Peyer's patch (tissue), 4 donors: ENCODE measurements at regions not wholly inside any gene's neighbourhood (a gene's known extent, or its start where the extent isn't known, plus 50 kb on each side); places are given as distances from the start of the nearest gene placed in this dataset.

Experiments
- DNase-seq, 3 donors: peaks; one replicate each; pipeline ENCODE4 v3.0.0-alpha.2; 2017 to 2019
- H3K27ac ChIP-seq, 4 donors: fragments of 200-600 bp; sonication (generic); one replicate each; pipeline ENCODE4 v1.5.1; 2016 to 2019
- H3K27me3 ChIP-seq, 2 donors: fragments of 200-600 bp; sonication (generic); one replicate each; pipeline ENCODE4 v1.5.1; 2019
- H3K36me3 ChIP-seq, 3 donors: fragments of 200-600 bp; sonication (generic); one replicate each; pipeline ENCODE4 v1.5.1; 2016 to 2019
- H3K4me1 ChIP-seq, 4 donors: fragments of 200-600 bp; sonication (generic); one replicate each; pipeline ENCODE4 v1.5.1; 2016 to 2019
- H3K4me3 ChIP-seq, 4 donors: fragments of 200-600 bp; sonication (generic); 1 replicate in 3 of 4; 2 replicates in 1 of 4; pipeline ENCODE4 v1.5.1; 2016 to 2019; ENCODE audit warnings: mild to moderate bottlenecking in 1 of 4
- H3K9me3 ChIP-seq, 4 donors: fragments of 200-600 bp; sonication (generic); one replicate each; pipeline ENCODE4 v1.5.1; 2016 to 2019; ENCODE audit warnings: mild to moderate bottlenecking in 1 of 4
- CTCF ChIP-seq, 6 experiments: fragments of 450-650 bp in 4 of 6; fragments of 200-600 bp in 2 of 6; sonication (generic) in 1 of 6; IDR thresholded peaks; one replicate each; pipeline ENCODE4 v1.5.1; 2017 to 2019; ENCODE audit warnings: antibody characterized with exemption in 6 of 6, mild to moderate bottlenecking in 3 of 6, moderate library complexity in 1 of 6
- POLR2A ChIP-seq, 2 donors: fragments of 450-650 bp; IDR thresholded peaks; one replicate each; pipeline ENCODE4 v1.5.1; 2017; ENCODE audit warnings: antibody characterized with exemption in 2 of 2, mild to moderate bottlenecking in 2 of 2, moderate library complexity in 2 of 2

- no peak for DNase-seq
These were observed 98.4 kb upstream of the IL15 start for GRCh38 chr4:141538001-141538400.

GRCh38 chr4:141540643-141541042 is 95.7 kb upstream of the IL15 start:
- Histone ChIP-seq H3K4me1 (no peaks in the 10 kb centered on the region), H3K27me3 (no peaks in the 10 kb centered on the region), H3K4me3 (no peak overlapping the region), H3K27ac (no peak overlapping the region), H3K9me3 (peaks cover 0 to 9% (median 0%) of the 10 kb centered on the region in 4 donors), H3K36me3 (no peaks in the 10 kb centered on the region)
- no peak for TF ChIP-seq POLR2A (IDR thresholded peaks at IDR 0.05)
- TF ChIP-seq CTCF (IDR thresholded peaks at IDR 0.05), result no peak
- no peak for DNase-seq

More at GRCh38 chr4:141538001-141538400, 98.4 kb upstream of the IL15 start:
- no peak for TF ChIP-seq CTCF (IDR thresholded peaks at IDR 0.05)
- no peak for TF ChIP-seq POLR2A (IDR thresholded peaks at IDR 0.05)
- Histone ChIP-seq H3K36me3 (no peaks in the 10 kb centered on the region), H3K4me3 (no peak overlapping the region), H3K9me3 (peaks cover 0 to 9% (median 0%) of the 10 kb centered on the region in 4 donors), H3K27ac (no peak overlapping the region), H3K27me3 (no peaks in the 10 kb centered on the region), H3K4me1 (no peaks in the 10 kb centered on the region)

GRCh38 chr4:141541851-141542250 is 94.5 kb upstream of the IL15 start:
- no peaks in the 10 kb centered on the region for H3K27me3 ChIP-seq
- H3K4me3 ChIP-seq, result no peak overlapping the region
- H3K27ac ChIP-seq, result no peak overlapping the region
- DNase-seq, result no peak
- H3K4me1 ChIP-seq, result no peaks in the 10 kb centered on the region
- peaks cover 0 to 9% (median 0%) of the 10 kb centered on the region in 4 donors for H3K9me3 ChIP-seq
- H3K36me3 ChIP-seq, result no peaks in the 10 kb centered on the region
- TF ChIP-seq CTCF (IDR thresholded peaks at IDR 0.05) (no peak), POLR2A (IDR thresholded peaks at IDR 0.05) (no peak)

- Histone ChIP-seq H3K4me1 (no peaks in the 10 kb centered on the region), H3K27ac (no peak overlapping the region), H3K9me3 (peaks cover 0 to 2% (median 0%) of the 10 kb centered on the region in 4 donors), H3K27me3 (no peaks in the 10 kb centered on the region), H3K4me3 (no peak overlapping the region), H3K36me3 (no peaks in the 10 kb centered on the region)
- DNase-seq, result no peak
- TF ChIP-seq POLR2A (IDR thresholded peaks at IDR 0.05) (no peak), CTCF (IDR thresholded peaks at IDR 0.05) (no peak)
These were observed 93.2 kb upstream of the IL15 start for GRCh38 chr4:141543176-141543575.

GRCh38 chr4:141543706-141544105 is 92.7 kb upstream of the IL15 start:
- Histone ChIP-seq H3K4me3 (no peak overlapping the region), H3K27ac (no peak overlapping the region), H3K27me3 (no peaks in the 10 kb centered on the region), H3K4me1 (no peaks in the 10 kb centered on the region), H3K9me3 (no peaks in the 10 kb centered on the region), H3K36me3 (no peaks in the 10 kb centered on the region)
- TF ChIP-seq POLR2A (IDR thresholded peaks at IDR 0.05) (no peak), CTCF (IDR thresholded peaks at IDR 0.05) (no peak)
- DNase-seq, result no peak

- no peak overlapping the region for H3K4me3 ChIP-seq
- DNase-seq, result no peak
- no peaks in the 10 kb centered on the region for H3K4me1 ChIP-seq
- no peaks in the 10 kb centered on the region for H3K36me3 ChIP-seq
- no peak for TF ChIP-seq CTCF (IDR thresholded peaks at IDR 0.05)
- no peak for TF ChIP-seq POLR2A (IDR thresholded peaks at IDR 0.05)
- no peaks in the 10 kb centered on the region for H3K9me3 ChIP-seq
- no peaks in the 10 kb centered on the region for H3K27me3 ChIP-seq
- no peak overlapping the region for H3K27ac ChIP-seq
These were observed 87.6 kb upstream of the IL15 start for GRCh38 chr4:141548791-141549190.
